ENCODE measurements at regions not wholly inside any gene's neighbourhood (a gene's known extent, or its start where the extent isn't known, plus 50 kb on each side); places are given as distances from the start of the nearest gene placed in this dataset.

DNA sequence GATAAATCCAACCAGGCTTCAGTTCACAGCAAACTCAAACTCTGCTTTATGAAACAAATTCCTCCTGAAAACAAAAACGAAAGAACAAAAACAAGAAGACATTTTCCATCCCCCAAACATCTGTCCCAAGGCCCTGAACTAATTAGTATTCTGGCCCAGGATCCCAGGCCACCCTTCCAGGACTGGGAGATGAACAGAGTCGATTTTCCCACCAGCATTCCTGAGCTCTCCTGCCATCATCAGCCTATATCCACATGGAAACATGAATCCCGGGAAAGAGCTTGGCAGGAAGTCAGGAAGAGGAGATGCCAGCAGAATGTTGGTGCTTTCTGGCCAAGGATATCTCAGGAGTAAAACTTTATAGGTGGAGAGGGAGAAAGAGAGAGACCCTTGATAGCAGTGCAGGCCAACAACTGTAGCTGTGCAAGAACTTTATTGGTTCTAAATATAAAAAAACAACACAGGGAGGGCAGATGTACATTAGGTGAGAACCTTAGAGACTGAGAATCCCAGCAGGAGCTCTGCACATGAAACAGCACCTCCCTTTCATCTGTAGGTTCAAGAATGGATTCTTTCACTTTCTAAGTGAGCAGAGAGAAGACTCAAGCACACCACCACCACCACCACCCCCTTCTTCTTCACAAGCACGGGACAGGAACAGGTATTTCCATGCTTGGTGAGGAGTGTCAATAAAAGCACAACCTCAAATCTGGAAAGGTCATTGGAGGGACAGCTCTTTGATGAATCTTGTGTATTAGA is 190.7 kb upstream of the TAS2R1 start:
- no peak for ATAC-seq
- TF ChIP-seq RARB (CRISPR knock-in tag; IDR thresholded peaks at IDR 0.05) (no peak), POU6F1 (CRISPR knock-in tag; IDR thresholded peaks at IDR 0.05; ENCODE audit: borderline replicate concordance, low read depth) (no peak), ZFP30 (CRISPR knock-in tag; IDR thresholded peaks at IDR 0.05) (no peak), GLIS3 (CRISPR knock-in tag; IDR thresholded peaks at IDR 0.05) (no peak), PPARA (CRISPR knock-in tag; IDR thresholded peaks at IDR 0.05; ENCODE audit: borderline replicate concordance) (no peak), CSDC2 (CRISPR knock-in tag; IDR thresholded peaks at IDR 0.05) (no peak), ESRRG (CRISPR knock-in tag; IDR thresholded peaks at IDR 0.05) (no peak), ZNF8 (CRISPR knock-in tag; IDR thresholded peaks at IDR 0.05) (no peak), ZC3H10 (CRISPR knock-in tag; IDR thresholded peaks at IDR 0.05) (no peak), BACH2 (CRISPR knock-in tag; IDR thresholded peaks at IDR 0.05; ENCODE audit: borderline replicate concordance) (no peak), ISL1 (CRISPR knock-in tag; IDR thresholded peaks at IDR 0.05) (no peak), ZFP3 (CRISPR knock-in tag; IDR thresholded peaks at IDR 0.05) (no peak), ARNTL (CRISPR knock-in tag; IDR thresholded peaks at IDR 0.05; ENCODE audit: borderline replicate concordance, low read depth) (no peak), SNAI2 (CRISPR knock-in tag; IDR thresholded peaks at IDR 0.05) (no peak), TCF4 (CRISPR knock-in tag; IDR thresholded peaks at IDR 0.05; ENCODE audit: borderline replicate concordance) (no peak), TOX (CRISPR knock-in tag; IDR thresholded peaks at IDR 0.05; ENCODE audit: borderline replicate concordance) (no peak)
- TF ChIP-seq, protein P1, sequence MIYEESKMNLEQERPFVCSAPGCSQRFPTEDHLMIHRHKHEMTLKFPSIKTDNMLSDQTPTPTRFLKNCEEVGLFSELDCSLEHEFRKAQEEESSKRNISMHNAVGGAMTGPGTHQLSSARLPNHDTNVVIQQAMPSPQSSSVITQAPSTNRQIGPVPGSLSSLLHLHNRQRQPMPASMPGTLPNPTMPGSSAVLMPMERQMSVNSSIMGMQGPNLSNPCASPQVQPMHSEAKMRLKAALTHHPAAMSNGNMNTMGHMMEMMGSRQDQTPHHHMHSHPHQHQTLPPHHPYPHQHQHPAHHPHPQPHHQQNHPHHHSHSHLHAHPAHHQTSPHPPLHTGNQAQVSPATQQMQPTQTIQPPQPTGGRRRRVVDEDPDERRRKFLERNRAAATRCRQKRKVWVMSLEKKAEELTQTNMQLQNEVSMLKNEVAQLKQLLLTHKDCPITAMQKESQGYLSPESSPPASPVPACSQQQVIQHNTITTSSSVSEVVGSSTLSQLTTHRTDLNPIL (CRISPR knock-in tag; IDR thresholded peaks at IDR 0.05; ENCODE audit: low read depth) = no peak

- no peak for ATAC-seq
- no peak for TF ChIP-seq POU6F1 (CRISPR knock-in tag; IDR thresholded peaks at IDR 0.05; ENCODE audit: borderline replicate concordance, low read depth)
- no peak for TF ChIP-seq ZFP3 (CRISPR knock-in tag; IDR thresholded peaks at IDR 0.05)
- TF ChIP-seq ISL1 (CRISPR knock-in tag; IDR thresholded peaks at IDR 0.05) = no peak
- TF ChIP-seq SNAI2 (CRISPR knock-in tag; IDR thresholded peaks at IDR 0.05) = no peak
- no peak for TF ChIP-seq ESRRG (CRISPR knock-in tag; IDR thresholded peaks at IDR 0.05)
- no peak for TF ChIP-seq PPARA (CRISPR knock-in tag; IDR thresholded peaks at IDR 0.05; ENCODE audit: borderline replicate concordance)
- no peak for TF ChIP-seq CSRNP3 (CRISPR knock-in tag; IDR thresholded peaks at IDR 0.05)
- no peak for TF ChIP-seq ZC3H10 (CRISPR knock-in tag; IDR thresholded peaks at IDR 0.05)
- TF ChIP-seq TCF4 (CRISPR knock-in tag; IDR thresholded peaks at IDR 0.05; ENCODE audit: borderline replicate concordance) = no peak
- no peak for TF ChIP-seq ZNF565 (CRISPR knock-in tag; conservative IDR thresholded peaks at IDR 0.05; ENCODE audit: low read depth)
- no peak for TF ChIP-seq GLIS3 (CRISPR knock-in tag; IDR thresholded peaks at IDR 0.05)
- no peak for TF ChIP-seq TOX (CRISPR knock-in tag; IDR thresholded peaks at IDR 0.05; ENCODE audit: borderline replicate concordance)
- TF ChIP-seq, protein P2, sequence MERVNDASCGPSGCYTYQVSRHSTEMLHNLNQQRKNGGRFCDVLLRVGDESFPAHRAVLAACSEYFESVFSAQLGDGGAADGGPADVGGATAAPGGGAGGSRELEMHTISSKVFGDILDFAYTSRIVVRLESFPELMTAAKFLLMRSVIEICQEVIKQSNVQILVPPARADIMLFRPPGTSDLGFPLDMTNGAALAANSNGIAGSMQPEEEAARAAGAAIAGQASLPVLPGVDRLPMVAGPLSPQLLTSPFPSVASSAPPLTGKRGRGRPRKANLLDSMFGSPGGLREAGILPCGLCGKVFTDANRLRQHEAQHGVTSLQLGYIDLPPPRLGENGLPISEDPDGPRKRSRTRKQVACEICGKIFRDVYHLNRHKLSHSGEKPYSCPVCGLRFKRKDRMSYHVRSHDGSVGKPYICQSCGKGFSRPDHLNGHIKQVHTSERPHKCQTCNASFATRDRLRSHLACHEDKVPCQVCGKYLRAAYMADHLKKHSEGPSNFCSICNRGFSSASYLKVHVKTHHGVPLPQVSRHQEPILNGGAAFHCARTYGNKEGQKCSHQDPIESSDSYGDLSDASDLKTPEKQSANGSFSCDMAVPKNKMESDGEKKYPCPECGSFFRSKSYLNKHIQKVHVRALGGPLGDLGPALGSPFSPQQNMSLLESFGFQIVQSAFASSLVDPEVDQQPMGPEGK (CRISPR knock-in tag; IDR thresholded peaks at IDR 0.05; ENCODE audit: borderline replicate concordance) = no peak
- TF ChIP-seq ZNF70 (CRISPR knock-in tag; IDR thresholded peaks at IDR 0.05) = no peak
Observed at GRCh38 chr5:9818340-9818845, 188.2 kb upstream of the TAS2R1 start.

GRCh38 chr5:9817819-9818218 is 187.7 kb upstream of the TAS2R1 start:
- no peak for ATAC-seq
- TF ChIP-seq SNAI2 (CRISPR knock-in tag; IDR thresholded peaks at IDR 0.05) (no peak), BACH2 (CRISPR knock-in tag; IDR thresholded peaks at IDR 0.05; ENCODE audit: borderline replicate concordance) (no peak)

Measured in SK-N-SH treated with all-trans-retinoic acid at 6 μM for 48 hours (cell line).